ENCODE measurements at regions not wholly inside any gene's neighbourhood (a gene's known extent, or its start where the extent isn't known, plus 50 kb on each side); places are given as distances from the start of the nearest gene placed in this dataset.
A peak's percentile ranks its signal among the peaks of the same experiment; 100 is the strongest.

- intact Hi-C loops (cut with DNase I): no loop called here
- no peak for TF ChIP-seq CTCF (IDR thresholded peaks at IDR 0.05)
- no peak for DNase-seq
- Histone ChIP-seq H3K4me3 (no peak overlapping the region), H3K27me3 (no peaks in the 10 kb centered on the region), H3K4me1 (peaks cover 5% of the 10 kb centered on the region), H3K27ac (no peak overlapping the region), H3K9me3 (no peaks in the 10 kb centered on the region), H3K36me3 (no peaks in the 10 kb centered on the region)
- peak; percentile 50 for ATAC-seq
These were observed 64.1 kb upstream of the RAD23B start for GRCh38 chr9:107218829-107219485.

GRCh38 chr9:107219486-107220077 lies 63.5 kb upstream of the RAD23B start:
- Histone ChIP-seq H3K4me3 (no peak overlapping the region), H3K9me3 (no peaks in the 10 kb centered on the region), H3K27me3 (no peaks in the 10 kb centered on the region), H3K4me1 (peaks cover 5% of the 10 kb centered on the region), H3K36me3 (no peaks in the 10 kb centered on the region), H3K27ac (no peak overlapping the region)
- ATAC-seq: no peak
- no peak for DNase-seq
- intact Hi-C loops (cut with DNase I): no loop called here
- no peak for TF ChIP-seq CTCF (IDR thresholded peaks at IDR 0.05)

- no peak overlapping the region for H3K4me3 ChIP-seq
- no peak for DNase-seq
- TF ChIP-seq CTCF (IDR thresholded peaks at IDR 0.05): no peak
- intact Hi-C loops (cut with DNase I): no loop called here
- H3K27ac ChIP-seq: no peak overlapping the region
- no peak for ATAC-seq
- H3K9me3 ChIP-seq: no peaks in the 10 kb centered on the region
- H3K36me3 ChIP-seq: no peaks in the 10 kb centered on the region
- no peaks in the 10 kb centered on the region for H3K27me3 ChIP-seq
- H3K4me1 ChIP-seq: no peaks in the 10 kb centered on the region
These were observed 61.8 kb upstream of the RAD23B start for GRCh38 chr9:107221321-107221720.

GRCh38 chr9:107222020-107222522 lies 61.0 kb upstream of the RAD23B start:
- Histone ChIP-seq H3K27ac (no peak overlapping the region), H3K4me1 (no peaks in the 10 kb centered on the region), H3K4me3 (no peak overlapping the region), H3K36me3 (no peaks in the 10 kb centered on the region), H3K27me3 (no peaks in the 10 kb centered on the region), H3K9me3 (no peaks in the 10 kb centered on the region)
- ATAC-seq: no peak
- DNase-seq: no peak
- intact Hi-C loops (cut with DNase I): no loop called here
- no peak for TF ChIP-seq CTCF (IDR thresholded peaks at IDR 0.05)

- no peak for DNase-seq
- intact Hi-C loops (cut with DNase I): no loop called here
These were observed 59.7 kb upstream of the RAD23B start for GRCh38 chr9:107223381-107223780.

More at GRCh38 chr9:107223381-107223780, 59.7 kb upstream of the RAD23B start:
- no peak for TF ChIP-seq CTCF (IDR thresholded peaks at IDR 0.05)
- no peak for ATAC-seq
- H3K9me3 ChIP-seq: no peaks in the 10 kb centered on the region
- H3K4me1 ChIP-seq: no peaks in the 10 kb centered on the region
- H3K27me3 ChIP-seq: no peaks in the 10 kb centered on the region
- no peak overlapping the region for H3K4me3 ChIP-seq
- H3K36me3 ChIP-seq: no peaks in the 10 kb centered on the region
- no peak overlapping the region for H3K27ac ChIP-seq
